Liver (tissue), 8 donors: ENCODE measurements at regions not wholly inside any gene's neighbourhood (a gene's known extent, or its start where the extent isn't known, plus 50 kb on each side); places are given as distances from the start of the nearest gene placed in this dataset.
"Not testable (repeated sequence)": the region's sequence is repeated elsewhere in the genome, so short reads cannot be mapped to it uniquely, and the experiment has no call there.

Experiments used
- DNase-seq: peaks from one replicate; pipeline ENCODE4 v3.0.0-alpha.2; 2017; ENCODE audit warnings: low spot score
- H3K27ac ChIP-seq, 2 donors: one replicate each; pipeline ENCODE4 v1.7.0; 2013; ENCODE audit warnings: inconsistent platforms in 2 of 2, low read length in 2 of 2, control low read depth in 1 of 2, low read depth in 1 of 2, mild to moderate bottlenecking in 1 of 2
- H3K27me3 ChIP-seq, 4 donors: one replicate each; pipeline versions ENCODE4 v1.6.1 to v1.7.0; 2013; ENCODE audit warnings: low read length in 3 of 4, inconsistent platforms in 1 of 4, mild to moderate bottlenecking in 1 of 4, moderate library complexity in 1 of 4; ENCODE audit not compliant: control insufficient read depth in 4 of 4, insufficient read depth in 4 of 4
- H3K36me3 ChIP-seq, 4 donors: one replicate each; pipeline versions ENCODE4 v1.6.1 to v1.7.0; 2013; ENCODE audit warnings: low read length in 3 of 4, mild to moderate bottlenecking in 3 of 4, low read depth in 1 of 4, moderate library complexity in 1 of 4; ENCODE audit not compliant: control insufficient read depth in 4 of 4, insufficient read depth in 3 of 4
- H3K4me1 ChIP-seq, 4 donors: one replicate each; pipeline versions ENCODE4 v1.6.1 to v1.7.0; 2013; ENCODE audit warnings: low read length in 3 of 4, mild to moderate bottlenecking in 3 of 4, moderate library complexity in 1 of 4; ENCODE audit not compliant: control insufficient read depth in 4 of 4, insufficient read depth in 4 of 4
- H3K4me3 ChIP-seq, 3 donors: one replicate each; pipeline versions ENCODE4 v1.6.1 to v1.7.0; 2013; ENCODE audit warnings: low read length in 3 of 3, control low read depth in 1 of 3, low read depth in 1 of 3, mild to moderate bottlenecking in 1 of 3
- H3K9ac ChIP-seq, 2 donors: one replicate each; pipeline ENCODE4 v1.7.0; 2013; ENCODE audit warnings: low read length in 2 of 2, mild to moderate bottlenecking in 2 of 2, moderate library complexity in 2 of 2, control low read depth in 1 of 2, low read depth in 1 of 2
- H3K9me3 ChIP-seq, 4 donors: one replicate each; pipeline versions ENCODE4 v1.6.1 to v1.7.0; 2013; ENCODE audit warnings: low read length in 3 of 4; ENCODE audit not compliant: control insufficient read depth in 4 of 4
- CTCF ChIP-seq: fragments of 150-350 bp; IDR thresholded peaks from 2 replicates; pipeline ENCODE4 v1.5.1; 2017; ENCODE audit warnings: improper control_type of control experiment, low read depth, low read length; ENCODE audit not compliant: missing input control
- EGR1 ChIP-seq, 2 donors: IDR thresholded peaks; 2 replicates each; pipeline ENCODE4 v1.6.1; 2016 to 2018; ENCODE audit warnings: antibody characterized with exemption in 2 of 2, low read depth in 2 of 2
- FOXA1 ChIP-seq: IDR thresholded peaks from 2 replicates; pipeline ENCODE4 v1.6.1; 2016; ENCODE audit warnings: antibody characterized with exemption
- FOXA2 ChIP-seq: IDR thresholded peaks from 2 replicates; pipeline ENCODE4 v1.6.1; 2016; ENCODE audit warnings: antibody characterized with exemption
- GABPA ChIP-seq, 2 donors: IDR thresholded peaks in 1 of 2; conservative IDR thresholded peaks in 1 of 2; 2 replicates each; pipeline ENCODE4 v1.6.1; 2016; ENCODE audit warnings: antibody characterized with exemption in 2 of 2, mild to moderate bottlenecking in 1 of 2, moderate library complexity in 1 of 2
- HNF4A ChIP-seq, 2 donors: conservative IDR thresholded peaks; 2 replicates each; pipeline ENCODE4 v1.6.1; 2016; ENCODE audit warnings: antibody characterized with exemption in 2 of 2, mild to moderate bottlenecking in 2 of 2
- HNF4G ChIP-seq: IDR thresholded peaks from 2 replicates; pipeline ENCODE4 v1.6.1; 2016; ENCODE audit warnings: antibody characterized with exemption
- JUND ChIP-seq, 2 donors: IDR thresholded peaks; 2 replicates each; pipeline ENCODE4 v1.6.1; 2016; ENCODE audit warnings: antibody characterized with exemption in 2 of 2
- MAX ChIP-seq: IDR thresholded peaks from 2 replicates; pipeline ENCODE4 v1.6.1; 2016; ENCODE audit warnings: antibody characterized with exemption
- NR2F2 ChIP-seq: IDR thresholded peaks from 2 replicates; pipeline ENCODE4 v1.6.1; 2016; ENCODE audit warnings: antibody characterized with exemption
- RAD21 ChIP-seq, 2 donors: IDR thresholded peaks; 2 replicates each; pipeline ENCODE4 v1.6.1; 2016; ENCODE audit warnings: antibody characterized with exemption in 2 of 2, mild to moderate bottlenecking in 2 of 2
- REST ChIP-seq: IDR thresholded peaks from 2 replicates; pipeline ENCODE4 v1.6.1; 2016; ENCODE audit warnings: antibody characterized with exemption, mild to moderate bottlenecking
- RXRA ChIP-seq, 2 donors: IDR thresholded peaks; 2 replicates each; pipeline ENCODE4 v1.6.1; 2017 to 2018; ENCODE audit warnings: antibody characterized with exemption in 2 of 2, mild to moderate bottlenecking in 1 of 2
- SP1 ChIP-seq: IDR thresholded peaks from 2 replicates; pipeline ENCODE4 v1.6.1; 2018; ENCODE audit warnings: antibody characterized with exemption, mild to moderate bottlenecking
- YY1 ChIP-seq: IDR thresholded peaks from 2 replicates; pipeline ENCODE4 v1.6.1; 2016; ENCODE audit warnings: antibody characterized with exemption, mild to moderate bottlenecking
- ZBTB33 ChIP-seq: IDR thresholded peaks from 2 replicates; pipeline ENCODE4 v1.6.1; 2016; ENCODE audit warnings: antibody characterized with exemption
- WGBS: extraction: QIAGEN DNeasy Blood & Tissue Kit; methylation state at CpG from one replicate; pipeline ENCODE4 v1.1.7; 2013; 5-methylcytosine and 5-hydroxymethylcytosine counted together
- donor health status: healthy.
- donor health status: healthy.
- donor health status: healthy.
- donor health status: healthy.
- donor health status: healthy.

GRCh38 chr5:99045871-99046270 is 117.1 kb upstream of the CHD1 start:
- 30% methylated on average over 4 of the region's 4 CpGs for WGBS
- no peak overlapping the region for H3K4me3 ChIP-seq

GRCh38 chr5:99043257-99043656 is 114.5 kb upstream of the CHD1 start:
- not testable (repeated sequence) for DNase-seq, H3K9me3 ChIP-seq, H3K9ac ChIP-seq, H3K27me3 ChIP-seq, H3K4me1 ChIP-seq, H3K36me3 ChIP-seq, H3K27ac ChIP-seq, H3K4me3 ChIP-seq
- 91% methylated on average over 6 of the region's 6 CpGs for WGBS

More at GRCh38 chr5:99045871-99046270, 117.1 kb upstream of the CHD1 start:
- no peak for DNase-seq
- Histone ChIP-seq H3K9me3 (no peaks in the 10 kb centered on the region), H3K36me3 (no peaks in the 10 kb centered on the region), H3K27ac (no peak overlapping the region), H3K9ac (peak overlapping the region in 1 of 2 donors; percentile 75), H3K27me3 (no peaks in the 10 kb centered on the region), H3K4me1 (no peaks in the 10 kb centered on the region)
- TF ChIP-seq GABPA (IDR thresholded peaks at IDR 0.05 in 1 of 2, conservative IDR thresholded peaks at IDR 0.05 in 1 of 2) (no peak), FOXA2 (peak; percentile 22)

GRCh38 chr5:99037668-99038067 is 108.9 kb upstream of the CHD1 start:
- no peaks in the 10 kb centered on the region for H3K27me3 ChIP-seq
- no peak overlapping the region for H3K4me3 ChIP-seq
- 74% methylated on average over 8 of the region's 8 CpGs for WGBS
- H3K36me3 ChIP-seq: no peaks in the 10 kb centered on the region
- no peak for TF ChIP-seq RAD21 (IDR thresholded peaks at IDR 0.05)
- no peak overlapping the region for H3K27ac ChIP-seq
- no peak overlapping the region for H3K9ac ChIP-seq
- no peak for DNase-seq
- peaks cover 0 to 8% (median 5%) of the 10 kb centered on the region in 4 donors for H3K4me1 ChIP-seq
- no peaks in the 10 kb centered on the region for H3K9me3 ChIP-seq

- 88% methylated on average over 1 of the region's 1 CpG for WGBS
- no peak for TF ChIP-seq REST
- no peak for TF ChIP-seq YY1
- no peak for TF ChIP-seq NR2F2
- TF ChIP-seq HNF4A (conservative IDR thresholded peaks at IDR 0.05): no peak
- TF ChIP-seq JUND (IDR thresholded peaks at IDR 0.05): no peak
- TF ChIP-seq CTCF: no peak
- TF ChIP-seq FOXA2: no peak
- no peak for TF ChIP-seq EGR1 (IDR thresholded peaks at IDR 0.05; ENCODE audit: low read depth in 2 of 2)
- no peak for TF ChIP-seq FOXA1
- TF ChIP-seq GABPA (IDR thresholded peaks at IDR 0.05 in 1 of 2, conservative IDR thresholded peaks at IDR 0.05 in 1 of 2): no peak
- TF ChIP-seq RXRA (IDR thresholded peaks at IDR 0.05): no peak
- TF ChIP-seq RAD21 (IDR thresholded peaks at IDR 0.05): no peak
- no peak for TF ChIP-seq HNF4G
- TF ChIP-seq SP1: no peak
- TF ChIP-seq ZBTB33: no peak
- no peak for TF ChIP-seq MAX
- H3K36me3 ChIP-seq: no peaks in the 10 kb centered on the region
These were observed 107.1 kb upstream of the CHD1 start for GRCh38 chr5:99035942-99036341.

More at GRCh38 chr5:99035942-99036341, 107.1 kb upstream of the CHD1 start:
- Histone ChIP-seq H3K27me3 (no peaks in the 10 kb centered on the region), H3K27ac (no peak overlapping the region), H3K4me3 (no peak overlapping the region), H3K4me1 (peaks cover 0 to 17% (median 7%) of the 10 kb centered on the region in 4 donors), H3K9me3 (no peaks in the 10 kb centered on the region), H3K9ac (no peak overlapping the region)
- DNase-seq: no peak
